Activated naive CD4-positive, alpha-beta T cell treated with anti-CD3 and anti-CD28 coated beads, Interleukin-2, amount 10 ng/mL, durations not matched to agents 7 days and 5 days (primary cell): ENCODE measurements at regions not wholly inside any gene's neighbourhood (a gene's known extent, or its start where the extent isn't known, plus 50 kb on each side); places are given as distances from the start of the nearest gene placed in this dataset.

Source experiments
- CTCF ChIA-PET: fragments of 350-600 bp; sonication (Branson Sonifier 250); formaldehyde crosslinking; loops from one replicate; lab custom pipeline; 2021; ENCODE audit warnings: antibody characterized with exemption; lab: Charles Lee
- DNase-seq: peaks from one replicate; pipeline ENCODE4 v3.0.0-alpha.2; 2020
- H3K27ac Mint-ChIP-seq: one replicate; pipeline ENCODE4 v1.8.0; 2021; ENCODE audit warnings: mild to moderate bottlenecking, moderate library complexity, mixed read lengths
- H3K27me3 Mint-ChIP-seq: one replicate; pipeline ENCODE4 v1.8.0; 2021; ENCODE audit warnings: mild to moderate bottlenecking, mixed read lengths
- H3K36me3 Mint-ChIP-seq: one replicate; pipeline ENCODE4 v1.8.0; 2021; ENCODE audit warnings: mixed read lengths
- H3K4me1 Mint-ChIP-seq: one replicate; pipeline ENCODE4 v1.8.0; 2021; ENCODE audit warnings: mixed read lengths
- H3K4me3 Mint-ChIP-seq: one replicate; pipeline ENCODE4 v1.8.0; 2021; ENCODE audit warnings: mild to moderate bottlenecking, moderate library complexity, mixed read lengths
- H3K9me3 Mint-ChIP-seq: one replicate; pipeline ENCODE4 v1.8.0; 2021; ENCODE audit warnings: mixed read lengths

DNA sequence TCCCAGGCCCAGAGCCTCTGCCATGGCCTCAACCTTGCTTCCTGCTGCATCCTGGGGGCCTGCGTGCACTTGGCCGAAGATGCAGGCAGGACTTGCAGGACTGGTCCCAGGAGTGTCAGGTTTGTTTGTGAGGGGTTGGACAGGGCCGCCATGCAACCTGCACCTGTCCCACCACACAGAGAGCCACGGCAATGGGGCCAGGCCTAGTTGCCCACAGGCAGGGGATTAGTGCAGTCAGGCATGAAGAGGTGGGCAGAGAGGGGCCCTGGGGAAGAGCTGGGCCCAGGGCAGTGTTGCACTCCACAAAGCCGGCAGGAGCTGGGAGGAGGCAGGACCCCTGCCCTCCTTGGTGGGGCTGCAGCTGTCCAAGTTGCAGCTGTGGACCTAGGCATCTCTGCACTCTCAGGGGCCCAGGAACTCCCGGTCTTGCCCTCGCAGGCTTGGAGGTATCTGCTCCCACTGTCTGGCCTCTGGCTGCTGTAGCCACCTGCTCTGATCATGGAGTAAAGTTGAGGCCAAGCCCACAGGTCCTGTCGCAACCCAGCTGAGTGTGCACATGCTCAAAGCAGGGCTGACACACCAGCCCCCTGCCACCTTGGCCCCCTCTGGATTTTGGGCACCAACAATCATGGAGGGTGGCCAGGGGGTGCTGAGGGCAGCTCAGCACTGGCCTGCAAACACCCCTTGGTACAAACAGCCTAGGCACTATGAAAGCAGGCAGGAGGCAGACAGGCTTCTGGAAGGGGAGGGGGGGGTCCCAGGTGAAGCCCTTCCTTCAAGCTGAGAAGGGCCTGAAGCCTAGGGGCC is 190.4 kb upstream of the PCDH10 start:
- no peaks in the 10 kb centered on the region for H3K36me3 Mint-ChIP-seq
- no peak overlapping the region for H3K27ac Mint-ChIP-seq
- H3K4me3 Mint-ChIP-seq, result no peak overlapping the region
- H3K4me1 Mint-ChIP-seq, result no peaks in the 10 kb centered on the region
- H3K9me3 Mint-ChIP-seq, result peaks cover 2% of the 10 kb centered on the region
- DNase-seq, result no peak
- no peaks in the 10 kb centered on the region for H3K27me3 Mint-ChIP-seq
- CTCF ChIA-PET, result no interaction called here

GRCh38 chr4:132981611-132982010 is 167.5 kb upstream of the PCDH10 start:
- Mint-ChIP-seq H3K4me1 (no peaks in the 10 kb centered on the region), H3K27me3 (no peaks in the 10 kb centered on the region), H3K36me3 (no peaks in the 10 kb centered on the region), H3K9me3 (peaks cover 5% of the 10 kb centered on the region), H3K4me3 (no peak overlapping the region), H3K27ac (no peak overlapping the region)
- DNase-seq, result no peak
- CTCF ChIA-PET, result no interaction called here

DNA sequence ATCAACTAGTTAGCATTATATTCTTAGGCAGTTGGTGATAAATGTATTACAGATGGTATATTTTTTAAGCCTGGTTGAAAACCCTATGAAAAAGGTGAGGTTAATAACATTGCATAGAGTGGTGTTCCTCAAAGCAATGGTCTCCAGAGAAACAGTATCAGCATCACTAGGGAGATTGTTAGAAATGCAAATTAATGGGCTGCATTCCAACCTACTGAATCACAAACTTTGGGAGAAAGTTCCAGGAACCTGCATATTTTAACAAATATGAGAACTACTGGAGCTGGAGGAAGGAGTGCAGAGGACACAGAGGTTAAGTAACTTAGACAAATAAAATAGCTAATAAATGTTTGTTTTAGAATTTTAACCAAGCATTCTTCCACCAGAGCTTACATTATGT is 166.9 kb upstream of the PCDH10 start:
- no peak for DNase-seq

GRCh38 chr4:132991111-132991510 is 158.0 kb upstream of the PCDH10 start:
- CTCF ChIA-PET, result no interaction called here
- Mint-ChIP-seq H3K27me3 (no peaks in the 10 kb centered on the region), H3K4me1 (no peaks in the 10 kb centered on the region), H3K4me3 (no peak overlapping the region), H3K9me3 (peaks cover 2% of the 10 kb centered on the region), H3K36me3 (no peaks in the 10 kb centered on the region), H3K27ac (no peak overlapping the region)
- DNase-seq, result no peak

More for the DNA sequence above, 166.9 kb upstream of the PCDH10 start:
- Mint-ChIP-seq H3K4me1 (no peaks in the 10 kb centered on the region), H3K27me3 (no peaks in the 10 kb centered on the region), H3K27ac (no peak overlapping the region), H3K9me3 (peaks cover 5% of the 10 kb centered on the region), H3K4me3 (no peak overlapping the region), H3K36me3 (no peaks in the 10 kb centered on the region)
- CTCF ChIA-PET, result interaction anchor here (0.9 kb wide), 1 partner anchor 16 kb away, joined by 3 read pairs; no protein-coding TSS in a partner anchor

- Mint-ChIP-seq H3K4me1 (no peaks in the 10 kb centered on the region), H3K9me3 (peaks cover 2% of the 10 kb centered on the region), H3K4me3 (no peak overlapping the region), H3K27ac (no peak overlapping the region), H3K27me3 (no peaks in the 10 kb centered on the region), H3K36me3 (no peaks in the 10 kb centered on the region)
- no peak for DNase-seq
- CTCF ChIA-PET, result no interaction called here
Observed at GRCh38 chr4:132992686-132993085, 156.4 kb upstream of the PCDH10 start.

GRCh38 chr4:132998585-132999230 is 150.4 kb upstream of the PCDH10 start:
- Mint-ChIP-seq H3K36me3 (no peaks in the 10 kb centered on the region), H3K27me3 (no peaks in the 10 kb centered on the region), H3K4me3 (no peak overlapping the region), H3K4me1 (no peaks in the 10 kb centered on the region), H3K27ac (no peak overlapping the region), H3K9me3 (peaks cover 4% of the 10 kb centered on the region)
- CTCF ChIA-PET, result no interaction called here
- no peak for DNase-seq

- H3K36me3 Mint-ChIP-seq, result no peaks in the 10 kb centered on the region
- H3K27me3 Mint-ChIP-seq, result no peaks in the 10 kb centered on the region
- no peak overlapping the region for H3K27ac Mint-ChIP-seq
- H3K4me3 Mint-ChIP-seq, result no peak overlapping the region
- DNase-seq, result no peak
- CTCF ChIA-PET, result no interaction called here
- peaks cover 4% of the 10 kb centered on the region for H3K9me3 Mint-ChIP-seq
- no peaks in the 10 kb centered on the region for H3K4me1 Mint-ChIP-seq
Observed at GRCh38 chr4:133000012-133000411, 149.1 kb upstream of the PCDH10 start.

GRCh38 chr4:133003169-133003568 is 145.9 kb upstream of the PCDH10 start:
- CTCF ChIA-PET, result no interaction called here
- no peak overlapping the region for H3K4me3 Mint-ChIP-seq

GRCh38 chr4:133014473-133015135 is 134.5 kb upstream of the PCDH10 start:
- Mint-ChIP-seq H3K4me3 (no peak overlapping the region), H3K9me3 (peaks cover 3% of the 10 kb centered on the region), H3K36me3 (no peaks in the 10 kb centered on the region), H3K4me1 (no peaks in the 10 kb centered on the region), H3K27ac (no peak overlapping the region), H3K27me3 (no peaks in the 10 kb centered on the region)
- CTCF ChIA-PET, result interaction anchor here (0.5 kb wide), 1 partner anchor 10 kb away, joined by 3 read pairs; no protein-coding TSS in a partner anchor
- no peak for DNase-seq

More at GRCh38 chr4:133003169-133003568, 145.9 kb upstream of the PCDH10 start:
- H3K36me3 Mint-ChIP-seq, result no peaks in the 10 kb centered on the region
- no peaks in the 10 kb centered on the region for H3K4me1 Mint-ChIP-seq
- no peak overlapping the region for H3K27ac Mint-ChIP-seq
- H3K9me3 Mint-ChIP-seq, result peaks cover 4% of the 10 kb centered on the region
- no peaks in the 10 kb centered on the region for H3K27me3 Mint-ChIP-seq
- DNase-seq, result no peak

DNA sequence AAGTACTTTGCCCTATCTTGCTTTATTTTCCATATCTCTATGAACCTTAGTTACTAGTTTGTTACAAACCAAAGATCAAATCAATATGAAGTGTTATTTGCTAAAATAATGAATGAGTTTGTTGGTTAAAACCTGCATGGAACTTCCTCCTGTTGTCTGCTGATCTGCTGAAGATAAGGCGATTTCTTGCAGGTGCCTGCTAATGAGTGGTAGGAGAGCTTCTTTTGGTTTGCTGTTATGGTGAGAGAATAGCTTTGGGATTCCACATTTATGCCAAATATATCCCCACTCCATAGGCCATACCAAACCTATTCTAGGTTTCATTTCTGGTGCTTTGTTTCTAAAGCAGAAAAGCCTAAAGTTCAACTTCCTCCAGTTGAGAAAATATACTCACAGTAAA is 103.8 kb upstream of the PCDH10 start:
- Mint-ChIP-seq H3K27ac (no peak overlapping the region), H3K27me3 (no peaks in the 10 kb centered on the region), H3K4me3 (no peak overlapping the region), H3K4me1 (no peaks in the 10 kb centered on the region), H3K36me3 (no peaks in the 10 kb centered on the region), H3K9me3 (peaks cover 3% of the 10 kb centered on the region)
- CTCF ChIA-PET, result no interaction called here
- DNase-seq, result no peak

- Mint-ChIP-seq H3K9me3 (peaks cover 3% of the 10 kb centered on the region), H3K4me3 (no peak overlapping the region), H3K27ac (no peak overlapping the region), H3K4me1 (no peaks in the 10 kb centered on the region), H3K36me3 (no peaks in the 10 kb centered on the region), H3K27me3 (no peaks in the 10 kb centered on the region)
- CTCF ChIA-PET, result no interaction called here
- no peak for DNase-seq
Observed at GRCh38 chr4:133046156-133046555, 102.9 kb upstream of the PCDH10 start.

- H3K9me3 Mint-ChIP-seq, result peaks cover 2% of the 10 kb centered on the region
Observed at GRCh38 chr4:133058701-133059100, 90.4 kb upstream of the PCDH10 start.

GRCh38 chr4:133059117-133059516 is 90.0 kb upstream of the PCDH10 start:
- CTCF ChIA-PET, result no interaction called here
- Mint-ChIP-seq H3K4me3 (no peak overlapping the region), H3K4me1 (no peaks in the 10 kb centered on the region), H3K27ac (no peak overlapping the region), H3K9me3 (peaks cover 2% of the 10 kb centered on the region), H3K36me3 (no peaks in the 10 kb centered on the region), H3K27me3 (no peaks in the 10 kb centered on the region)
- DNase-seq, result no peak

More at GRCh38 chr4:133058701-133059100, 90.4 kb upstream of the PCDH10 start:
- Mint-ChIP-seq H3K36me3 (no peaks in the 10 kb centered on the region), H3K4me3 (no peak overlapping the region), H3K4me1 (no peaks in the 10 kb centered on the region), H3K27ac (no peak overlapping the region), H3K27me3 (no peaks in the 10 kb centered on the region)
- no peak for DNase-seq
- CTCF ChIA-PET, result no interaction called here

GRCh38 chr4:133062851-133063250 is 86.2 kb upstream of the PCDH10 start:
- H3K4me1 Mint-ChIP-seq, result no peaks in the 10 kb centered on the region
- DNase-seq, result no peak
- H3K4me3 Mint-ChIP-seq, result no peak overlapping the region
- H3K9me3 Mint-ChIP-seq, result peaks cover 2% of the 10 kb centered on the region
- no peaks in the 10 kb centered on the region for H3K36me3 Mint-ChIP-seq
- H3K27ac Mint-ChIP-seq, result no peak overlapping the region
- H3K27me3 Mint-ChIP-seq, result no peaks in the 10 kb centered on the region
- CTCF ChIA-PET, result no interaction called here
